Chondrocyte (in vitro differentiated cells): ENCODE measurements at regions not wholly inside any gene's neighbourhood (a gene's known extent, or its start where the extent isn't known, plus 50 kb on each side); places are given as distances from the start of the nearest gene placed in this dataset.

Source experiments
- DNase-seq: peaks from one replicate; pipeline ENCODE4 v3.0.0; 2021; ENCODE audit warnings: mixed read lengths, low spot score
- H3K27ac Mint-ChIP-seq: one replicate; pipeline ENCODE4 v1.8.0; 2021; ENCODE audit warnings: mild to moderate bottlenecking, moderate library complexity, mixed read lengths; ENCODE audit not compliant: unreplicated experiment
- H3K27me3 Mint-ChIP-seq: 2 replicates; pipeline ENCODE4 v1.8.0; 2021; ENCODE audit warnings: low read depth, mixed read lengths
- H3K36me3 Mint-ChIP-seq: 2 replicates; pipeline ENCODE4 v1.8.0; 2021; ENCODE audit warnings: low read depth, mixed read lengths
- H3K4me1 Mint-ChIP-seq: 2 replicates; pipeline ENCODE4 v1.8.0; 2021; ENCODE audit warnings: low read depth, mild to moderate bottlenecking, mixed read lengths
- H3K4me3 Mint-ChIP-seq: one replicate; pipeline ENCODE4 v1.8.0; 2021; ENCODE audit warnings: mild to moderate bottlenecking, moderate library complexity, mixed read lengths; ENCODE audit not compliant: unreplicated experiment
- H3K9me3 Mint-ChIP-seq: 2 replicates; pipeline ENCODE4 v1.8.0; 2021; ENCODE audit warnings: low read depth, mixed read lengths
- CTCF ChIP-seq: fragments of 200-600 bp; sonication (generic); IDR thresholded peaks from 2 replicates; pipeline ENCODE4 v1.5.0; 2021; ENCODE audit warnings: antibody characterized with exemption, mild to moderate bottlenecking, moderate library complexity

GRCh38 chr6:113763876-113764275 lies 93.3 kb upstream of the MARCKS start:
- Mint-ChIP-seq H3K27ac (peak overlapping the region; percentile 51), H3K36me3 (no peaks in the 10 kb centered on the region), H3K4me1 (peaks cover 27% of the 10 kb centered on the region), H3K9me3 (no peaks in the 10 kb centered on the region), H3K27me3 (no peaks in the 10 kb centered on the region), H3K4me3 (no peak overlapping the region)
- no peak for DNase-seq
- TF ChIP-seq CTCF: no peak

GRCh38 chr6:113765909-113766308 lies 91.2 kb upstream of the MARCKS start:
- H3K27me3 Mint-ChIP-seq: no peaks in the 10 kb centered on the region
- TF ChIP-seq CTCF: no peak
- peaks cover 23% of the 10 kb centered on the region for H3K4me1 Mint-ChIP-seq
- no peaks in the 10 kb centered on the region for H3K9me3 Mint-ChIP-seq
- DNase-seq: no peak
- no peak overlapping the region for H3K4me3 Mint-ChIP-seq
- no peak overlapping the region for H3K27ac Mint-ChIP-seq
- H3K36me3 Mint-ChIP-seq: no peaks in the 10 kb centered on the region

GRCh38 chr6:113767985-113768384 lies 89.2 kb upstream of the MARCKS start:
- Mint-ChIP-seq H3K4me3 (no peak overlapping the region), H3K36me3 (no peaks in the 10 kb centered on the region), H3K27ac (no peak overlapping the region), H3K27me3 (no peaks in the 10 kb centered on the region), H3K9me3 (no peaks in the 10 kb centered on the region), H3K4me1 (peaks cover 14% of the 10 kb centered on the region)
- TF ChIP-seq CTCF: no peak
- no peak for DNase-seq

GRCh38 chr6:113772961-113773360 lies 84.2 kb upstream of the MARCKS start:
- Mint-ChIP-seq H3K4me3 (no peak overlapping the region), H3K4me1 (peaks cover 14% of the 10 kb centered on the region), H3K27me3 (no peaks in the 10 kb centered on the region), H3K27ac (no peak overlapping the region), H3K36me3 (no peaks in the 10 kb centered on the region), H3K9me3 (no peaks in the 10 kb centered on the region)
- no peak for DNase-seq
- no peak for TF ChIP-seq CTCF

GRCh38 chr6:113774127-113774825 lies 82.9 kb upstream of the MARCKS start:
- no peak for TF ChIP-seq CTCF
- Mint-ChIP-seq H3K27ac (peak overlapping the region; percentile 1), H3K9me3 (no peaks in the 10 kb centered on the region), H3K4me3 (no peak overlapping the region), H3K4me1 (peaks cover 14% of the 10 kb centered on the region), H3K27me3 (no peaks in the 10 kb centered on the region), H3K36me3 (no peaks in the 10 kb centered on the region)
- DNase-seq: no peak
